GM10266 (cell line): ENCODE measurements at regions not wholly inside any gene's neighbourhood (a gene's known extent, or its start where the extent isn't known, plus 50 kb on each side); places are given as distances from the start of the nearest gene placed in this dataset.

ENCODE experiments used
- DNase-seq: peaks from one replicate; pipeline ENCODE4 v3.0.0; 2012; ENCODE audit errors: extremely low spot score
- TF ChIP-seq, protein P1 (sequence below): IDR thresholded peaks from 2 replicates; pipeline ENCODE4 v1.5.1; 2012; ENCODE audit warnings: mild to moderate bottlenecking, low read depth; ENCODE audit not compliant: control insufficient read depth, insufficient read depth; ENCODE audit errors: missing control alignments

DNA sequence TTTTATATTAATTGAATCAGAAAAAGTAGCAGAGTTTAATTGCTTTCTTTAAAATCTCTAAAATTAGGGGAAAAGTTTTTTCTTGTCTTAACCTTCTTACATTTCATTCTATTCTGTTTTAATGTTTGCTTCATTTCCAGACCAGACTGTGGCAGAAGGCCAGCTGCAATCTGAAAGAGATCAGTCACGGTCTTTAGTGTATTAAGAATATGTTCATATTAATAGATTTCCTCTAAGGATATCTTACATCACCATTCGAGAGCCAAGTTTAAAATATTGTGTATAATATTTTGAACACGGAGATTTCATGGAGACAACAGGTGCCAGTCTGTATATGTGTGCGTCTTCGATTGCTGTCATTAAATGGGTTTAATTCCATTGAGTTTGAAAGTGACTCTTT, 230.9 kb upstream of the ZSWIM2 start:
- DNase-seq, result no peak

DNA sequence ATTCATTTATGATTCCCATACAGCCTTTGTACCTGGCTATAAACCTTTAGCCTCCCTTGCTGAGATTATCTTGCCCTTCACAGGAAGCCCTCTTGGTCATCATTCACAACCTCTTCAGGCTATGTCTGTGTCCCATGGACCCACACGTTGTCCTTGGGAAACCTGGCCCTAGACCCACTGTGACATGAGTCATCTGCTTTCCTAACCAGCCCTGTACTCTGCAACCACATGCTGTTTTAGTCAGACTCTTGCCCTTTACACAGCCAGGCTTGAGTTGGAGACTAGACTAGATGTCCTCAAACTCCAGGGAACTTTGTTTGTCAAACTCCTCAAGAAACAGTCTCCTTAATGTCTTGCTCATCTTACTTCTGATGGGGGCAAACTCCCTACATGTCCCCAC, 229.3 kb upstream of the ZSWIM2 start:
- TF ChIP-seq, protein P1, sequence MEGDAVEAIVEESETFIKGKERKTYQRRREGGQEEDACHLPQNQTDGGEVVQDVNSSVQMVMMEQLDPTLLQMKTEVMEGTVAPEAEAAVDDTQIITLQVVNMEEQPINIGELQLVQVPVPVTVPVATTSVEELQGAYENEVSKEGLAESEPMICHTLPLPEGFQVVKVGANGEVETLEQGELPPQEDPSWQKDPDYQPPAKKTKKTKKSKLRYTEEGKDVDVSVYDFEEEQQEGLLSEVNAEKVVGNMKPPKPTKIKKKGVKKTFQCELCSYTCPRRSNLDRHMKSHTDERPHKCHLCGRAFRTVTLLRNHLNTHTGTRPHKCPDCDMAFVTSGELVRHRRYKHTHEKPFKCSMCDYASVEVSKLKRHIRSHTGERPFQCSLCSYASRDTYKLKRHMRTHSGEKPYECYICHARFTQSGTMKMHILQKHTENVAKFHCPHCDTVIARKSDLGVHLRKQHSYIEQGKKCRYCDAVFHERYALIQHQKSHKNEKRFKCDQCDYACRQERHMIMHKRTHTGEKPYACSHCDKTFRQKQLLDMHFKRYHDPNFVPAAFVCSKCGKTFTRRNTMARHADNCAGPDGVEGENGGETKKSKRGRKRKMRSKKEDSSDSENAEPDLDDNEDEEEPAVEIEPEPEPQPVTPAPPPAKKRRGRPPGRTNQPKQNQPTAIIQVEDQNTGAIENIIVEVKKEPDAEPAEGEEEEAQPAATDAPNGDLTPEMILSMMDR, result no peak
- DNase-seq, result no peak

More for the DNA sequence above, 230.9 kb upstream of the ZSWIM2 start:
- TF ChIP-seq, protein P1, result no peak

DNA sequence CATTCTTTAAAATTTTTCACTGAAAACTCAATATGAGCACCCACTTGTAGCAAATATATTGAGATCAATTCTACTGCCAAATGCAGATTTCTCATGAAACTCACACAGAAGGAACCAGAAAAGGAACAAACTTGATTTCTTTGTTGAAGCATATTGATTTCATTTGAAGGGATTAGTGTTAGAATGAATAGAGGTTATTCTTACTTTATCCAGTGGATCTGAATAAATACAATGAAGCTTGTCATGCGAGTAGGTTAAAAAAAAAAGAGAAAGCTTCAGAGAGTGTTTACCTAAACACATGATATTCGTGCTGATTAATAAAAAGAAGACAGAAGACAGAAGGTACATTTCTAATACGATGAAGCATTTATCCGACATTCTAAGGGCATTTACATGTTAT, 226.7 kb upstream of the ZSWIM2 start:
- TF ChIP-seq, protein P1, result no peak
- no peak for DNase-seq

DNA sequence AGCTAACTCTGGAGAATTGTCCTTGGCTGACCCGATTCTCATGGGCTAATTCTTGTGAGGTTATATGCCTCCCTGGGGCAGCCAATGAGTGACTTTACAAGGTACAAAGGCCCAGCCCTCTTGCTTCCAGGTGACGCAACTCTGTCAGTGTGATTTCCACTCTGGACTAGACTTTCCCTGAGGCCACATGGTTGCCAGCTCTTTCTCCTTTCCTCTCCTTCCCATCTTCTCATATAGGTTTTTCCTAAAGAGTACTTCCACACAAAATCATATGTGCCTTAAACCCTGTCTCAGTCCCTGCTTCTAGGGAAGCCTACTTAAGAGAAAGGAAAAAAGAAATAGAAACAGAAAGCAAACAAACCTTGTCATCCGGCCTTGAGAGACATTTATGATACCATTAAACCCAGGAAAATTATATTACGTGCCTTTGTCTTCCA, 226.2 kb upstream of the ZSWIM2 start:
- no peak for DNase-seq
- TF ChIP-seq, protein P1, result no peak

DNA sequence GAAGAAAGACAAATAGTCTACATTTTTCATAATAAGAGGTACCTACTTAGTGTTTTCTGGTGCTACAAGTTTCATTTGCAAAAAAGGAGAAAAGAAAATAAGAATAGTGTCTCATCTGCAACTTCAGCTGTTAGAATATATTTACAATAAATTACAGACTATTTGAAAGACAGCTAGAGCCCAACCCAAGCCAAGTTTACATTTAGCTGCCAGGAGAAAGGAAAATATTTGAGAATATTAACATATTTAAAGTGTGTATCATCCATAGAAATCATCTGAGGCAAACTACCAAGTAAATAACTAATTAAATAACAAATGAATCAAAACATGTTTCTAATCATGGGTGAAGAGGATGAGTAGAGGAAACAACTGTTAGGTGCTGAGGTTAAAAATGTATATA, 209.2 kb upstream of the ZSWIM2 start:
- DNase-seq, result no peak
- TF ChIP-seq, protein P1, result no peak

DNA sequence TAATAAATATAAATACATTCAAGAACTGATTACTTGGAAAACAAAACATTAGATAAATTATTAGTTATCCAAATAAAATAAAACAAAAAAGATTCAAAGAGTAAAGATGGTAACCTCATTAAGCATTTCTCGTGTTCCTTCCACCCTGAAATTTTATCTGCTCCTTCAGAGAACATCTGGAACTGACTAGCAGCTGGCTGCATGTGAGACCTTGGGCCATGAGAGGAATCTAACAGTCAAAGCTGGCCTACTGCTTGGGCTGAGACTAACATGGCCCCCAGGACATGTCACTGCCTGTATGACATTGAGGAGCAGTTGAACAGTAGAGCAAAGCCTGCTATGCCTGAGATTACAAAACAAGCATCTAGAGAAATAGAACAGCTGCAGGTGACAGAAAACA, 208.5 kb upstream of the ZSWIM2 start:
- TF ChIP-seq, protein P1, result no peak
- DNase-seq, result no peak

DNA sequence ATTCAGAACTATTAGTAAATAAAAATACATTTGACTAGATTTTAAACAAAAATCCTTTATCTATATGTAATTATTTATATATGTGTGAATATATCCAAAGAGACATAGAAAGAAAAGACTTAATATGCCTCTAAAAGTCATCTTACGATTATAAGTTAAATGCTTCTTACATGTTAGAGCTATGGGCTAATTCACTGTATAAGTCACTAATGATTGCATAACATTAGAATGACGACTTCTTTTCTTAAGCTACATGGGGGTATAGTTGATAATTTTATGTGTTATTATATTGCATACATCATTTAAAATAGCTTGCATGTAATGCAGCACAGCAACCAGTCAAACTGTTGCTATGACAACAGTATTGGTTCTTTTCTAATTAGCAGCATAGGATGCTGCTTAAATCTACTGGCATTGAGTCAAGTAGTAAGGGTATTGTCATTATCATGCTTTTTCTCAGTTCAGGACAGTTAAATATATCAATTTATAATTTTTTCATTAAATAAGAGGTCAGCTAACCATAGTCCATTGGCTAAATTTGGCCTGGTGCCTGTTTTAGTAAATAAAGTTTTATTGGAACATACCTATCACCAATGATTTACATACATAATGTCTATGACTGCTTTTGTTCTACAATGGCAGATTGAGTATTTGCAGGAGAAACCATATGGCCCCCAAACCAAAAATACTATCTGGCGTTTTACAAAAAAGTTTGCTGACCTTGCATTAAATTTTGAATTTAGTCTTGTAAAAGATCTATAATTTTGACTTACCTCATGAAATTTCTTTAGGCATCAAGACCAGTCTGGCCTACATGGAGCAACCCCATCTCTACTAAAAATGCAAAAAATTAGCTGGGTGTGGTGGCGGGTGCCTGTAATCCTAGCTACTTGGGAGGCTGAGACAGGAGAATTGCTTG, 207.7 kb upstream of the ZSWIM2 start:
- TF ChIP-seq, protein P1, result no peak

More for the DNA sequence above, 207.7 kb upstream of the ZSWIM2 start:
- DNase-seq, result no peak
